ENCODE measurements at regions not wholly inside any gene's neighbourhood (a gene's known extent, or its start where the extent isn't known, plus 50 kb on each side); places are given as distances from the start of the nearest gene placed in this dataset.

DNA sequence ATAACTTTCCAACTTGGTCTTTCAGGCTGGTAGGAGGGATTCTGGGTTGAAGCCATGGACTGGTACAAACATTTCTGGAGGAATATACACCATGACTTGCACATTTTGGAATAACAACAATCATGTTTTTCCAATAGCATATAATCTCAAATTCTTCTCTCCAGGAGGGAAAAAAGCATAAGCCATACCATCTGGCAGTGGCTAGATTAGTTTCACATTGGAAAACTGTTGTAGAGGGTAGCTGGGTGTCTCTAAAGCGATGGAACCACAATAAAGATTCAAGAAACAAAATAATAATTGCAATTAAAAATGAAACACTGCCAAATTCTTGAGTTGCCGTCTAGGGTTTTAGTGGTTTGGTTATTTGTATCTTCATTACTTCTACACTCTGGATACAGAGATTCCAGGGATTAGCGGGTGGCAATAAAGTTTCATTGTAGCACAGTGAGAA is 278.5 kb upstream of the RASGRP1 start:
- H3K27ac ChIP-seq (ENCODE audit: low read depth, low read length), result no peak overlapping the region
- H4K20me1 ChIP-seq (ENCODE audit: control insufficient read depth, insufficient read depth, low read depth, low read length), result no peaks in the 10 kb centered on the region
- no peaks in the 10 kb centered on the region for H3F3A ChIP-seq (ENCODE audit: control insufficient read depth, insufficient read depth)
- H3K9me2 ChIP-seq (replicated peaks; ENCODE audit: control insufficient read depth, low read length), result no peaks in the 10 kb centered on the region
- H3K4me1 ChIP-seq (ENCODE audit: control insufficient read depth, low read length), result no peaks in the 10 kb centered on the region
- no peak overlapping the region for H3K4me3 ChIP-seq (ENCODE audit: low read length)
- H3K9me3 ChIP-seq (ENCODE audit: control insufficient read depth, insufficient read depth, low read length), result peaks cover 3% of the 10 kb centered on the region; the same call in 1 of the 2 replicates
- no peak overlapping the region for H3K4me2 ChIP-seq (ENCODE audit: low read length)
- H3K36me3 ChIP-seq (ENCODE audit: control insufficient read depth, low read length), result no peaks in the 10 kb centered on the region
- H3K27me3 ChIP-seq (ENCODE audit: control insufficient read depth, low read length), result no peaks in the 10 kb centered on the region
- TF ChIP-seq, protein P1, sequence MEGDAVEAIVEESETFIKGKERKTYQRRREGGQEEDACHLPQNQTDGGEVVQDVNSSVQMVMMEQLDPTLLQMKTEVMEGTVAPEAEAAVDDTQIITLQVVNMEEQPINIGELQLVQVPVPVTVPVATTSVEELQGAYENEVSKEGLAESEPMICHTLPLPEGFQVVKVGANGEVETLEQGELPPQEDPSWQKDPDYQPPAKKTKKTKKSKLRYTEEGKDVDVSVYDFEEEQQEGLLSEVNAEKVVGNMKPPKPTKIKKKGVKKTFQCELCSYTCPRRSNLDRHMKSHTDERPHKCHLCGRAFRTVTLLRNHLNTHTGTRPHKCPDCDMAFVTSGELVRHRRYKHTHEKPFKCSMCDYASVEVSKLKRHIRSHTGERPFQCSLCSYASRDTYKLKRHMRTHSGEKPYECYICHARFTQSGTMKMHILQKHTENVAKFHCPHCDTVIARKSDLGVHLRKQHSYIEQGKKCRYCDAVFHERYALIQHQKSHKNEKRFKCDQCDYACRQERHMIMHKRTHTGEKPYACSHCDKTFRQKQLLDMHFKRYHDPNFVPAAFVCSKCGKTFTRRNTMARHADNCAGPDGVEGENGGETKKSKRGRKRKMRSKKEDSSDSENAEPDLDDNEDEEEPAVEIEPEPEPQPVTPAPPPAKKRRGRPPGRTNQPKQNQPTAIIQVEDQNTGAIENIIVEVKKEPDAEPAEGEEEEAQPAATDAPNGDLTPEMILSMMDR (IDR thresholded peaks at IDR 0.05; ENCODE audit: low read depth, low read length, poor library complexity, severe bottlenecking), result no peak
- no peak for TF ChIP-seq EZH2phosphoT487 (IDR thresholded peaks at IDR 0.05; ENCODE audit: borderline replicate concordance, low read length)
- H3K79me2 ChIP-seq (ENCODE audit: control insufficient read depth, low read length), result no peaks in the 10 kb centered on the region

DNA sequence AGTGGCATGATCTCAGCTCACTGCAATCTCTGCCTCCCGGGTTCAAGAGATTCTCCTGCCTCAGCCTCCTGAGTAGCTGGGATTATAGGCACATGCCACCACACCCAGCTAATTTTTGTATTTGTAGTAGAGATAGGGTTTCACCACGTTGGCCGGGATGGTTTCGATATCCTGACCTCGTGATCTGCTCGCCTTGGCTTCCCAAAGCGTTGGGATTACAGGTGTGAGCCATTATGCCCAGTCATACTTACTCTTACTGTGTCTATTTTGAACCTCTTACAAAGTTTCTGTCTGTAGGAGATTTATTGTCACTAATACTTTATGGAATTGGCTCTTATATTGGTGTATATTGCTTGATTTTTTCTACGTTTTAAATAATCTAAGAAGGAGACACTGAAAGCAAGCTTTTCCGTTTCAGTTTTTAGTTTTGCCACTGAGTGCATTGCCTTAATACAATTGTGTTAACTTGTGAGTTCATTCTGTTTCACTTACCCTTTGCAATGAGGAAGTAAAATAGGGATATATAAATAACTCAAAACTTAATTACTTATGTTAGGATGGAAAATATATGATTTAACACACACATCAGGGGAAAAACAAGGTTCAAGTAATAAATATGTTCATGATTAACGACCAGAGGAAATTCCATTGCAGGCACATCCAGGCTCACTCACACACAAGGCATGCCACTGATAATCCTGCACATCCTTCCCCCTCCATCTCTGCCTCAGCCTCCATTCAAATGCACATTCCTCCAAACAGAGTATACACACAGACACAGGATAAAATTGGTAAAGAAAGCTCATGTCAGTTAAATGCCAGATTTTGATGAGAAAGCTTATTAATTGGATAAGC is 279.3 kb upstream of the RASGRP1 start:
- H3K4me1 ChIP-seq (ENCODE audit: control insufficient read depth, low read length), result no peaks in the 10 kb centered on the region
- no peak overlapping the region for H3K4me2 ChIP-seq (ENCODE audit: low read length)

GRCh38 chr15:38844736-38845135 is 280.1 kb upstream of the RASGRP1 start:
- Histone ChIP-seq H3K4me2 (ENCODE audit: low read length) (no peak overlapping the region), H3K79me2 (ENCODE audit: control insufficient read depth, low read length) (no peaks in the 10 kb centered on the region), H3F3A (ENCODE audit: control insufficient read depth, insufficient read depth) (no peaks in the 10 kb centered on the region), H3K9me2 (replicated peaks; ENCODE audit: control insufficient read depth, low read length) (no peaks in the 10 kb centered on the region), H3K27me3 (ENCODE audit: control insufficient read depth, low read length) (no peaks in the 10 kb centered on the region), H3K9me3 (ENCODE audit: control insufficient read depth, insufficient read depth, low read length) (peaks cover 3% of the 10 kb centered on the region; the same call in 1 of the 2 replicates), H4K20me1 (ENCODE audit: control insufficient read depth, insufficient read depth, low read depth, low read length) (no peaks in the 10 kb centered on the region), H3K4me1 (ENCODE audit: control insufficient read depth, low read length) (no peaks in the 10 kb centered on the region), H3K36me3 (ENCODE audit: control insufficient read depth, low read length) (no peaks in the 10 kb centered on the region), H3K4me3 (ENCODE audit: low read length) (no peak overlapping the region), H3K27ac (ENCODE audit: low read depth, low read length) (no peak overlapping the region)
- TF ChIP-seq EZH2phosphoT487 (IDR thresholded peaks at IDR 0.05; ENCODE audit: borderline replicate concordance, low read length), result no peak
- TF ChIP-seq, protein P1 (IDR thresholded peaks at IDR 0.05; ENCODE audit: low read depth, low read length, poor library complexity, severe bottlenecking), result no peak

More for the DNA sequence above, 279.3 kb upstream of the RASGRP1 start:
- Histone ChIP-seq H3F3A (ENCODE audit: control insufficient read depth, insufficient read depth) (no peaks in the 10 kb centered on the region), H3K27me3 (ENCODE audit: control insufficient read depth, low read length) (no peaks in the 10 kb centered on the region), H3K36me3 (ENCODE audit: control insufficient read depth, low read length) (no peaks in the 10 kb centered on the region), H4K20me1 (ENCODE audit: control insufficient read depth, insufficient read depth, low read depth, low read length) (no peaks in the 10 kb centered on the region), H3K4me3 (ENCODE audit: low read length) (no peak overlapping the region), H3K9me3 (ENCODE audit: control insufficient read depth, insufficient read depth, low read length) (peaks cover 3% of the 10 kb centered on the region; the same call in 1 of the 2 replicates), H3K9me2 (replicated peaks; ENCODE audit: control insufficient read depth, low read length) (no peaks in the 10 kb centered on the region), H3K27ac (ENCODE audit: low read depth, low read length) (no peak overlapping the region), H3K79me2 (ENCODE audit: control insufficient read depth, low read length) (no peaks in the 10 kb centered on the region)
- TF ChIP-seq, protein P1 (IDR thresholded peaks at IDR 0.05; ENCODE audit: low read depth, low read length, poor library complexity, severe bottlenecking), result no peak
- no peak for TF ChIP-seq EZH2phosphoT487 (IDR thresholded peaks at IDR 0.05; ENCODE audit: borderline replicate concordance, low read length)
